ENCODE measurements at regions not wholly inside any gene's neighbourhood (a gene's known extent, or its start where the extent isn't known, plus 50 kb on each side); places are given as distances from the start of the nearest gene placed in this dataset.

DNA sequence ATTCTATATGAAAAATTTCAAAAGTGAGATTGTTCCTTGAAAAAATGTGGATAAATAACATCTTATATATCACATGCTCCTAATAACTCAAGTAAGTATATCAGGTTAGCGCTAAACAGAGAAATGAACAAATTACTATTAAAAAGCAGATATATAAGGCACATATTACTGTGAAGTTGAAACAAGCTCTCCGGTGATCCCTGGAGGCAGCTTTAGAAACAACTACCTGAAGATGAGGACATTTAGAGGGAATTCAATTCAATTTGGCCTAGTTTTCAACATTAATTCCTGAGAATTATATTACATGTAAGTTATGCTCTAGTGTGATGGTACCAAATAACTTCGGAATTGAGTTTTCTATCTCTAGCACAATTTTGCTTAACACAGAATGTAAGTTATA is 1373.6 kb upstream of the SPRY2 start:
- 83 to 84% methylated on average over 3 of the region's 3 CpGs for WGBS, 2 donors
- no peaks in the 10 kb centered on the region for H3K36me3 ChIP-seq
- no peak for FAIRE-seq
- intact Hi-C loops (cut with DNase I) = no loop called here
- H3K4me1 ChIP-seq = no peaks in the 10 kb centered on the region
- no peak overlapping the region for H3K4me3 ChIP-seq
- no peaks in the 10 kb centered on the region for H3K27me3 ChIP-seq
- no peaks in the 10 kb centered on the region for H3K9me3 ChIP-seq
- DNase-seq = no peak
- no peak for ATAC-seq
- TF ChIP-seq, protein P1, sequence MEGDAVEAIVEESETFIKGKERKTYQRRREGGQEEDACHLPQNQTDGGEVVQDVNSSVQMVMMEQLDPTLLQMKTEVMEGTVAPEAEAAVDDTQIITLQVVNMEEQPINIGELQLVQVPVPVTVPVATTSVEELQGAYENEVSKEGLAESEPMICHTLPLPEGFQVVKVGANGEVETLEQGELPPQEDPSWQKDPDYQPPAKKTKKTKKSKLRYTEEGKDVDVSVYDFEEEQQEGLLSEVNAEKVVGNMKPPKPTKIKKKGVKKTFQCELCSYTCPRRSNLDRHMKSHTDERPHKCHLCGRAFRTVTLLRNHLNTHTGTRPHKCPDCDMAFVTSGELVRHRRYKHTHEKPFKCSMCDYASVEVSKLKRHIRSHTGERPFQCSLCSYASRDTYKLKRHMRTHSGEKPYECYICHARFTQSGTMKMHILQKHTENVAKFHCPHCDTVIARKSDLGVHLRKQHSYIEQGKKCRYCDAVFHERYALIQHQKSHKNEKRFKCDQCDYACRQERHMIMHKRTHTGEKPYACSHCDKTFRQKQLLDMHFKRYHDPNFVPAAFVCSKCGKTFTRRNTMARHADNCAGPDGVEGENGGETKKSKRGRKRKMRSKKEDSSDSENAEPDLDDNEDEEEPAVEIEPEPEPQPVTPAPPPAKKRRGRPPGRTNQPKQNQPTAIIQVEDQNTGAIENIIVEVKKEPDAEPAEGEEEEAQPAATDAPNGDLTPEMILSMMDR (IDR thresholded peaks at IDR 0.05) = no peak
- H3K27ac ChIP-seq = no peak overlapping the region

DNA sequence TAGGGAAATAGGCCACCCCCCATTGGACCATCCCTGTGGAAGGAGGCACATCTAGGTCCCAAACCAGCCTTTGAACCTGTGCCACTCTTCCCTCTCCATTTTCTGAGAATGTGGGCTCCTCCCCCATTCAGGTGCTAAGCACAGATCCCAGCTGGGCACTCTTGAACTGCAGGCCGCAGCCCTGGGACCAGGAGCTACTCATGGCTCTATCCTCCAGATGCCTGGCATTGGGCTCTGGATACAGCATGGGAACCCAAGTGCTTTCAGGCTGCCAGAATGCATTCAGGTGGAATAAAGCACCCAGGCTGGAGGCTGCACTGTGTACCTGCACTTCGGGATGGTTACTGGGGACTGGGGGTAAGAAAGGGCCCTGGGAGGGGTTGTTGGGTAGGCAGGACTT is 1372.3 kb upstream of the SPRY2 start:
- Histone ChIP-seq H3K27ac (no peak overlapping the region), H3K36me3 (no peaks in the 10 kb centered on the region), H3K9me3 (no peaks in the 10 kb centered on the region), H3K4me3 (no peak overlapping the region), H3K4me1 (no peaks in the 10 kb centered on the region), H3K27me3 (no peaks in the 10 kb centered on the region)
- no peak for FAIRE-seq
- ATAC-seq = no peak
- intact Hi-C loops (cut with DNase I) = no loop called here
- DNase-seq = no peak
- 87 to 97% methylated on average over 2 of the region's 2 CpGs for WGBS, 2 donors
- TF ChIP-seq, protein P1 (IDR thresholded peaks at IDR 0.05) = no peak

- no peak for FAIRE-seq
- no peaks in the 10 kb centered on the region for H3K36me3 ChIP-seq
Measured at GRCh38 chr13:81697826-81698225, 1356.9 kb upstream of the SPRY2 start.

DNA sequence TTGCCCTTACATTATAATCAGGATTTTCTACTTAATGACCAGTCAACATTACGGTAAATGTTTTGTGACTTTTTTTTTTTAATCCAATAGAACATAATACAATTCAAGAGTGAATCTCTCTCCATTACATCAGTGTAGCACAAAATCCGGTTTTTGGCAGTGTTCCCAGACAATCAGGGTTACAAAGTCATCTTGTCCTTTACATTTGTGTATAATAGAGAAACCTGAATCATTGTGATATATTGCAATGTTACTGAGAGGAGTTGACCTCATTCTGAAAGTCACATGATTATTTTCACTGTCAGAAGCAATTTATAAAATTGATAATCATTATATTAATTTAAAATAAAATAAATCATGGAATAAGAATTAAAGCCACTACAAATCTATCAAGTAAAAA is 1346.0 kb upstream of the SPRY2 start:
- 46 to 47% methylated on average over 2 of the region's 2 CpGs for WGBS, 2 donors
- Histone ChIP-seq H3K9me3 (no peaks in the 10 kb centered on the region), H3K36me3 (no peaks in the 10 kb centered on the region), H3K27me3 (no peaks in the 10 kb centered on the region), H3K4me3 (no peak overlapping the region), H3K27ac (no peak overlapping the region), H3K4me1 (no peaks in the 10 kb centered on the region)
- intact Hi-C loops (cut with DNase I) = no loop called here
- no peak for FAIRE-seq
- no peak for ATAC-seq
- TF ChIP-seq, protein P1 (IDR thresholded peaks at IDR 0.05) = no peak
- DNase-seq = no peak

More at GRCh38 chr13:81697826-81698225, 1356.9 kb upstream of the SPRY2 start:
- WGBS, 2 donors = 84 to 86% methylated on average over 4 of the region's 4 CpGs
- Histone ChIP-seq H3K27me3 (no peaks in the 10 kb centered on the region), H3K4me3 (no peak overlapping the region), H3K27ac (no peak overlapping the region), H3K4me1 (no peaks in the 10 kb centered on the region), H3K9me3 (no peaks in the 10 kb centered on the region)
- TF ChIP-seq, protein P1 (IDR thresholded peaks at IDR 0.05) = no peak
- intact Hi-C loops (cut with DNase I) = no loop called here
- no peak for DNase-seq
- ATAC-seq = no peak

DNA sequence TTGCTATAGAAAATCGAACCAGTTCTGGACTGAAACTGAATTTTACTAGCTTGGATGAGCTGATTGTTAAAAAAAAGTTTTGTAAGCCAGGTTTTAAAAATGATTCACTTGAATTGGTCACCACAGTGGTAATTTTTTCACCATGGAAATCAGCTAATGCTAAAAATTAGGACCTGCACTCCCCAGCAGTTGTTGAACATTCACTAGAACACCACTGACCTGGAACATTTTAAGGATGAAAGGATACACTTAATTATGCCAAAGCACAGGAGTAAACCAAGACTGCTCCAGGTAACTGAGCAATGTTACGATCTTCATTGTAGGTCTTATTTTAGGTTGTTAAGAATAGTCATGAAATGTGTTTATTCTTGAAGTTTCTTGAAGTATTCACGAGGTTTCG is 1342.6 kb upstream of the SPRY2 start:
- FAIRE-seq = no peak

More for the DNA sequence above, 1342.6 kb upstream of the SPRY2 start:
- intact Hi-C loops (cut with DNase I) = no loop called here
- no peaks in the 10 kb centered on the region for H3K27me3 ChIP-seq
- no peak overlapping the region for H3K27ac ChIP-seq
- H3K9me3 ChIP-seq = no peaks in the 10 kb centered on the region
- ATAC-seq (no peak), DNase-seq (no peak)
- WGBS, 2 donors = 65 to 75% methylated on average over 4 of the region's 4 CpGs
- no peaks in the 10 kb centered on the region for H3K4me1 ChIP-seq
- no peak overlapping the region for H3K4me3 ChIP-seq
- TF ChIP-seq, protein P1 (IDR thresholded peaks at IDR 0.05) = no peak
- no peaks in the 10 kb centered on the region for H3K36me3 ChIP-seq

Data from pancreas (tissue), 10 donors.